Amniotic epithelial cell (primary cell): ENCODE measurements at regions not wholly inside any gene's neighbourhood (a gene's known extent, or its start where the extent isn't known, plus 50 kb on each side); places are given as distances from the start of the nearest gene placed in this dataset.

Source experiments
- DNase-seq: peaks from one replicate; pipeline ENCODE4 v3.0.0-alpha.2; 2010; ENCODE audit warnings: low read depth

DNA sequence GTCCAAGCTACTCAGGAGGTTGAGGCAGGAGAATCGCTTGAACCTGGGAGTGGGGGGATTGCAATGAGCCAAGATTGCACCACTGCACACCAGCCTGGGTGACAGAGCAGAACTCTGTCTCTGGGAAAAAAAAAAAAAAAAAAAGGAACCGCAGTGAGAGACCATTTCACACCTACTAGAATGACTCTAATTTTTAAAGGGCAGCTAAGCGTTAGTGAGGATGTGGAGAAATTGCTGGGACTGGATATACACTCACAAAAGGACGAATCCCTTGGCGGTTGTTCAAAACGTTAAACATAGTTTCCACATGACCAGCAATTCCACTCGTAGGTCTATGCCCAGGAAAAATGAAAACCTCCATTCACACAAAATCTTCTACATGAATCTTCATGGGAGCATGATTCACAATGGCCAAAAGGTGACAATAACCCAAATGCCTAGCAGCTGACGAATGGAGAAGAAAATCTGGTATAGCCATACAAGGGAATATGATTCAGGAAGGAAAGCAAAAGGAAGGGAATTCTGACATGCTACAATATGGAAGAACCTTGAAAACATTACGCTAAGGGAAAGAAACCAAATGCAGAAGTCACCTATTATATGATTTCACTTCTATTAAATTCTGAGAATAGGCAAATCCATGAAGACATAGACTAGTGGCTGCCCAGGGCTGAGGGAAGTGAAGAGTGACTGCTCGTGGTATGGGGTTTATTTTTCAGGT lies 127.0 kb downstream of the CHSY1 start:
- DNase-seq: peak; percentile 55

- DNase-seq: peak; percentile 91
Observed at GRCh38 chr15:101123222-101123910, 128.5 kb downstream of the CHSY1 start.

GRCh38 chr15:101122806-101123205 lies 129.0 kb downstream of the CHSY1 start:
- DNase-seq: no peak

- DNase-seq: no peak
Observed at GRCh38 chr15:101122266-101122665, 129.6 kb downstream of the CHSY1 start.

DNA sequence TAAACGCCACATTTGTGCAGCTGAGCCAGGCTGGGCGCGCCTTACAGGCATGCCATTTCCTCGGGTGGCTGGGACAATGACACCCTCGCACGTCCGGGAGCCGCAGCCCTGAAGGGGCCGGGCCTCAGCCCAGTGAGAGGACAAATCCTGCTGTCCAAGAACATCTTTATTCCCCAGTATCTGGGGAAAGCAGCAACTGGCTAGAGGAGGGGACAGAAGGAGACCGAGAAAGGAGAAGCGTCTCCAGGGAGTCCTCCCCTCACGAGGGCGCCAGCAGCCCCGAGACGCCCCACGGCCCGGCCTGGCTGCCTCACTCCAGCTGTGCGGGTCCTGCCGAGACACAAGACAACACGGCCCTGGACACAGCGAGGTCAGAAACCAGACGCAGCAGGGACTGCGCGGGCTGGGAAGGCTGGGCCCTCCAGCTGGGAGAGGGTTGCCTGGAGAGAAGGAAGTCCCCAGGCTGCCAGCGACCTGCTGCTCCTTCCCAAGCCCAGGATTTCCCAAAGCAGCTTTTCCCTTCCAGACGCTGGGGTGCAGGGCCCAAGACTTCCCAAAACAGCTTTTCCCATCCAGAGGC lies 130.2 kb downstream of the CHSY1 start:
- peak; percentile 49 for DNase-seq

DNA sequence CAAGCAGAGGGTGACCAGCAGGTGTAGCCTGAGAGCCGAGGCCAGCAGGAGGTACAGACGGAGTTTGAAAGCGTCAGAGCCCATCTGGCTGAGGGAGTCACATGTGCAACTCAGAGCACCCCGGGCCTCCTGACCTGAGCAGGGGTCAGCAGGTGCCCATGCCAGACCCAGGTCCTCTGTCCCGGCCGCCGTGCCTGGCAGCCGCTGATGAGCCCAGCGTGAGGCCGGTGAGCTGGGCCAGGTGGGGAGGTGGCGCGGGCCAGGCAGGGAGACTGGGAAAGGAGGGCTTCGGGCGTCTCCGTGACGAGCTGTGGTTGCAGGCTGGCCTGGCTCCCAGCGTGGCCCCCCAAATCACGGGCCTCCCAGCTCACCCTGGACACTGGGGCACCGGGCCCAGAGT lies 130.9 kb downstream of the CHSY1 start:
- no peak for DNase-seq

DNA sequence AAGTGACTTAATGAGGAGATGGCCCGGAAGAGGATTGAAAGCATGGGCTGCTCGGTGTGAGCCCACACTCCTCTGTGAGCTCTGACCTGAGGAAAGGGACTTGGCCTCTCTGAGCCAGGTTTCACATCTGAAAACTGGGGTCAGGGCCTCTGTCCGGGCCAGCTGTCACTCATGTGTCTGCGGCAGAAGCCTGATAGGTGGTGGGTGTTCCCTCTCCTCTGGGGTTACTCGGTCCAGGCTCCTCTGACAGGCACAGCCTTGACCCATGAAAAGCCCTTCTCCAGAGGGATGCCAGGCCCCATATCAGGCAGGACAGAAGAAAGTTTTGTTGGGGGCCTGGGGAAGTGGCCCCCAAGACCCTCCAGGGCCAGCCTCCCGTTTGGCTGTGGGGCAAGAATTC lies 131.4 kb downstream of the CHSY1 start:
- no peak for DNase-seq
